ENCODE measurements at regions not wholly inside any gene's neighbourhood (a gene's known extent, or its start where the extent isn't known, plus 50 kb on each side); places are given as distances from the start of the nearest gene placed in this dataset.

GRCh38 chr11:28636566-28636965, 528.4 kb downstream of the METTL15 start:
- no peak for DNase-seq

GRCh38 chr11:28636033-28636432, 527.8 kb downstream of the METTL15 start:
- no peak for DNase-seq

GRCh38 chr11:28632338-28632737, 524.1 kb downstream of the METTL15 start:
- DNase-seq, result no peak

- DNase-seq, result no peak
Observed at GRCh38 chr11:28631148-28631547, 523.0 kb downstream of the METTL15 start.

GRCh38 chr11:28629235-28629634, 521.0 kb downstream of the METTL15 start:
- DNase-seq, result no peak

GRCh38 chr11:28628412-28628811, 520.2 kb downstream of the METTL15 start:
- DNase-seq, result no peak

GRCh38 chr11:28627690-28628255, 519.6 kb downstream of the METTL15 start:
- DNase-seq, result no peak

GRCh38 chr11:28625532-28625931, 517.3 kb downstream of the METTL15 start:
- no peak for DNase-seq

- DNase-seq, result no peak
Observed at GRCh38 chr11:28621753-28622152, 513.6 kb downstream of the METTL15 start.

GRCh38 chr11:28619846-28620540, 511.8 kb downstream of the METTL15 start:
- DNase-seq, result no peak

GRCh38 chr11:28618416-28618815, 510.2 kb downstream of the METTL15 start:
- DNase-seq, result no peak

- no peak for DNase-seq
Observed at GRCh38 chr11:28616160-28616965, 508.2 kb downstream of the METTL15 start.

- DNase-seq, result no peak
Observed at GRCh38 chr11:28615542-28615941, 507.4 kb downstream of the METTL15 start.

- no peak for DNase-seq
Observed at GRCh38 chr11:28606930-28607329, 498.7 kb downstream of the METTL15 start.

- DNase-seq, result no peak
Observed at GRCh38 chr11:28599656-28600055, 491.5 kb downstream of the METTL15 start.

GRCh38 chr11:28598531-28598930, 490.3 kb downstream of the METTL15 start:
- DNase-seq, result no peak

GRCh38 chr11:28596816-28597215, 488.6 kb downstream of the METTL15 start:
- no peak for DNase-seq

- DNase-seq, result no peak
Observed at GRCh38 chr11:28592141-28592540, 484.0 kb downstream of the METTL15 start.

- no peak for DNase-seq
Observed at GRCh38 chr11:28584992-28585391, 476.8 kb downstream of the METTL15 start.

- no peak for DNase-seq
Observed at GRCh38 chr11:28582506-28582905, 474.3 kb downstream of the METTL15 start.

- no peak for DNase-seq
Observed at GRCh38 chr11:28581286-28582242, 473.4 kb downstream of the METTL15 start.

GRCh38 chr11:28571371-28571770, 463.2 kb downstream of the METTL15 start:
- no peak for DNase-seq

- DNase-seq, result no peak
Observed at GRCh38 chr11:28569106-28569505, 460.9 kb downstream of the METTL15 start.
